Caco-2 (cell line): ENCODE measurements at regions not wholly inside any gene's neighbourhood (a gene's known extent, or its start where the extent isn't known, plus 50 kb on each side); places are given as distances from the start of the nearest gene placed in this dataset.

Experiments used
- BruUV-seq: library from RNA; stranded (reverse); fragments of 400-500 nt; replicated peaks from 2 replicates; lab custom pipeline; 2021; lab: Mats Ljungman, UMichigan
- CTCF ChIA-PET: fragments of 300-600 bp; sonication (Branson Sonifier 250); formaldehyde crosslinking; loops from one replicate; lab custom pipeline; 2022; ENCODE audit warnings: antibody characterized with exemption; lab: Charles Lee
- POLR2A ChIA-PET: fragments of 300-600 bp; sonication (Branson Sonifier 250); formaldehyde crosslinking; loops from one replicate; lab custom pipeline; 2022; ENCODE audit warnings: antibody characterized with exemption; lab: Charles Lee
- DNase-seq, 2 experiments: peaks; one replicate each; pipeline versions ENCODE4 v3.0.0 to v3.0.0-alpha.2; 2020 to 2022
- H3K27me3 ChIP-seq: replicated peaks from 2 replicates; pipeline ENCODE4 v1.6.0; 2011; ENCODE audit warnings: low read length; ENCODE audit not compliant: control insufficient read depth, insufficient read depth
- H3K36me3 ChIP-seq: 2 replicates; pipeline ENCODE4 v1.5.1; 2011; ENCODE audit warnings: low read length; ENCODE audit not compliant: control insufficient read depth, insufficient read depth
- H3K4me1 ChIP-seq: fragments of 250-450 bp; sonication (Bioruptor Pico); 2 replicates; pipeline ENCODE4 v1.5.1; 2020; ENCODE audit warnings: mild to moderate bottlenecking
- H3K4me3 ChIP-seq: 2 replicates; pipeline ENCODE4 v1.5.1; 2011; ENCODE audit warnings: low read depth, mild to moderate bottlenecking, control low read depth, low read length
- H3K9me3 ChIP-seq: fragments of 250-450 bp; sonication (Bioruptor Pico); 2 replicates; pipeline ENCODE4 v1.5.1; 2020; ENCODE audit warnings: mild to moderate bottlenecking, moderate library complexity
- H3K27ac Mint-ChIP-seq: one replicate; pipeline ENCODE4 v1.8.0; 2022; ENCODE audit warnings: mixed read lengths; ENCODE audit not compliant: unreplicated experiment
- H3K27me3 Mint-ChIP-seq: one replicate; pipeline ENCODE4 v1.8.0; 2022; ENCODE audit warnings: mixed read lengths; ENCODE audit not compliant: insufficient read depth, unreplicated experiment
- H3K36me3 Mint-ChIP-seq: one replicate; pipeline ENCODE4 v1.8.0; 2022; ENCODE audit warnings: mild to moderate bottlenecking, mixed read lengths; ENCODE audit not compliant: insufficient read depth, unreplicated experiment
- H3K4me1 Mint-ChIP-seq: one replicate; pipeline ENCODE4 v1.8.0; 2022; ENCODE audit warnings: low read depth, mixed read lengths; ENCODE audit not compliant: unreplicated experiment
- H3K4me3 Mint-ChIP-seq: one replicate; pipeline ENCODE4 v1.8.0; 2022; ENCODE audit warnings: mild to moderate bottlenecking, moderate library complexity, mixed read lengths; ENCODE audit not compliant: unreplicated experiment
- H3K9me3 Mint-ChIP-seq: one replicate; pipeline ENCODE4 v1.8.0; 2022; ENCODE audit warnings: mixed read lengths; ENCODE audit not compliant: unreplicated experiment
- intact Hi-C: fragments of 100-400 bp; cut with micrococcal nuclease; formaldehyde crosslinking; loops from one replicate; pipeline ENCODE4 v1.10.0; 2022; ENCODE audit not compliant: unreplicated experiment
- TF ChIP-seq, protein P1 (sequence below), 2 experiments: fragments of 200-600 bp in 1 of 2; IDR thresholded peaks; 1 replicate in 1 of 2; 2 replicates in 1 of 2; pipeline versions ENCODE4 v1.5.1 to v1.8.0; 2011 to 2022; ENCODE audit warnings: antibody characterized with exemption in 1 of 2, control low read depth in 1 of 2, inconsistent platforms in 1 of 2, low read depth in 1 of 2, low read length in 1 of 2, mild to moderate bottlenecking in 1 of 2, moderate library complexity in 1 of 2; ENCODE audit not compliant: insufficient read depth in 1 of 2, severe bottlenecking in 1 of 2, unreplicated experiment in 1 of 2

DNA sequence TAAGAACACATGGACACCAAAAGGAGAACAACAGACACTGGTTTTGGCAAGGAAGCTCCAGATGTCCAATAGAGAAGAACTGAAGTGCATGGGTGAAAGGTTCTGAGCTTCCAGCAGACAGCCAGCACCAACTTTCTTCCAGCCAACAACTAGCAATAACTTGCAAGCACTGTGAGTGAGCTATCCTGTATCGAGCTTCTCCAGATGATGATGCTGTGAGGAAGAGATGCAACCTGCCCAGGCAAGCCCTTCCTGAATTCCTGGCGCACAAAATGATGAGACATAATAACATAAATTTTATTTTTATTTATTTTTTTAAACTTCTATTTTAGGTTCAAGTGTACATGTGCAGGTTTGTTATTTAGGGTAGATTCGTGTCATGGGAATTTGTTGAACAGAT is 692.1 kb downstream of the DNAJB9 start:
- H3K4me3 Mint-ChIP-seq: no peak overlapping the region
- Histone ChIP-seq H3K9me3 (no peaks in the 10 kb centered on the region), H3K4me3 (no peak overlapping the region), H3K27me3 (no peaks in the 10 kb centered on the region), H3K4me1 (no peaks in the 10 kb centered on the region), H3K36me3 (no peaks in the 10 kb centered on the region)
- H3K4me1 Mint-ChIP-seq: no peaks in the 10 kb centered on the region
- BruUV-seq: no TSS peak
- H3K27ac Mint-ChIP-seq: no peak overlapping the region
- H3K9me3 Mint-ChIP-seq: no peaks in the 10 kb centered on the region
- no peaks in the 10 kb centered on the region for H3K36me3 Mint-ChIP-seq
- ChIA-PET POLR2A (no interaction called here), CTCF (no interaction called here)
- intact Hi-C loops: no loop called here
- TF ChIP-seq, protein P1, sequence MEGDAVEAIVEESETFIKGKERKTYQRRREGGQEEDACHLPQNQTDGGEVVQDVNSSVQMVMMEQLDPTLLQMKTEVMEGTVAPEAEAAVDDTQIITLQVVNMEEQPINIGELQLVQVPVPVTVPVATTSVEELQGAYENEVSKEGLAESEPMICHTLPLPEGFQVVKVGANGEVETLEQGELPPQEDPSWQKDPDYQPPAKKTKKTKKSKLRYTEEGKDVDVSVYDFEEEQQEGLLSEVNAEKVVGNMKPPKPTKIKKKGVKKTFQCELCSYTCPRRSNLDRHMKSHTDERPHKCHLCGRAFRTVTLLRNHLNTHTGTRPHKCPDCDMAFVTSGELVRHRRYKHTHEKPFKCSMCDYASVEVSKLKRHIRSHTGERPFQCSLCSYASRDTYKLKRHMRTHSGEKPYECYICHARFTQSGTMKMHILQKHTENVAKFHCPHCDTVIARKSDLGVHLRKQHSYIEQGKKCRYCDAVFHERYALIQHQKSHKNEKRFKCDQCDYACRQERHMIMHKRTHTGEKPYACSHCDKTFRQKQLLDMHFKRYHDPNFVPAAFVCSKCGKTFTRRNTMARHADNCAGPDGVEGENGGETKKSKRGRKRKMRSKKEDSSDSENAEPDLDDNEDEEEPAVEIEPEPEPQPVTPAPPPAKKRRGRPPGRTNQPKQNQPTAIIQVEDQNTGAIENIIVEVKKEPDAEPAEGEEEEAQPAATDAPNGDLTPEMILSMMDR (IDR thresholded peaks at IDR 0.05; ENCODE audit: insufficient read depth in 1 of 2, low read depth in 1 of 2, low read length in 1 of 2, severe bottlenecking in 1 of 2, unreplicated experiment in 1 of 2): no peak
- no peaks in the 10 kb centered on the region for H3K27me3 Mint-ChIP-seq
- DNase-seq: no peak

GRCh38 chr7:109266610-109267009 is 696.9 kb downstream of the DNAJB9 start:
- ChIA-PET POLR2A (no interaction called here), CTCF (no interaction called here)
- H3K9me3 Mint-ChIP-seq: peaks cover 13% of the 10 kb centered on the region
- H3K4me3 ChIP-seq: no peak overlapping the region
- H3K4me3 Mint-ChIP-seq: no peak overlapping the region
- H3K27me3 ChIP-seq: no peaks in the 10 kb centered on the region
- H3K27me3 Mint-ChIP-seq: no peaks in the 10 kb centered on the region
- H3K36me3 ChIP-seq: no peaks in the 10 kb centered on the region
- DNase-seq: no peak
- H3K36me3 Mint-ChIP-seq: no peaks in the 10 kb centered on the region
- H3K9me3 ChIP-seq: no peaks in the 10 kb centered on the region
- no peaks in the 10 kb centered on the region for H3K4me1 ChIP-seq
- BruUV-seq: no TSS peak
- no peaks in the 10 kb centered on the region for H3K4me1 Mint-ChIP-seq
- TF ChIP-seq, protein P1 (IDR thresholded peaks at IDR 0.05; ENCODE audit: insufficient read depth in 1 of 2, low read depth in 1 of 2, low read length in 1 of 2, severe bottlenecking in 1 of 2, unreplicated experiment in 1 of 2): no peak
- H3K27ac Mint-ChIP-seq: no peak overlapping the region
- intact Hi-C loops: no loop called here

DNA sequence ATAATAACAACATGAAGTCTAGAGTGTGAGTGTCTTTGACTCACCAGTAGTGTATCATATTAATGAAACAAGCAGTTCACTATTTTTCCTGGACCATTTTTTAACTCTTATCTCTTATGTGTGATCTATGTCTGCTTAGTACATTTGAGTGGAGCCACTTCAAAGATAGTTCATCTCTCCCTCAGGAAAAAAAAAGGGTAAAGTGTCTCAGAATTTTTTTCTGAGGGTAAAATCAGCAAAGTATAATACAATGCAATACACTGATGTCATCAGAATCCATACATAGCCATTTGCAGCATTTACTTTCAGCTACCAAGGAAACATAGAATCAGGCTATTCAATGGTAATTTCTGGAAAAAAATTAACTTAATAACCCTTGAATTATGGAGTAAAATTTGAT is 706.7 kb downstream of the DNAJB9 start:
- H3K9me3 Mint-ChIP-seq: no peaks in the 10 kb centered on the region
- H3K4me1 Mint-ChIP-seq: no peaks in the 10 kb centered on the region
- H3K27me3 Mint-ChIP-seq: no peaks in the 10 kb centered on the region
- no peak for DNase-seq
- intact Hi-C loops: no loop called here
- ChIA-PET CTCF (no interaction called here), POLR2A (no interaction called here)
- no peak overlapping the region for H3K27ac Mint-ChIP-seq
- BruUV-seq: no TSS peak
- Histone ChIP-seq H3K4me3 (no peak overlapping the region), H3K4me1 (no peaks in the 10 kb centered on the region), H3K36me3 (no peaks in the 10 kb centered on the region), H3K27me3 (no peaks in the 10 kb centered on the region), H3K9me3 (no peaks in the 10 kb centered on the region)
- TF ChIP-seq, protein P1 (IDR thresholded peaks at IDR 0.05; ENCODE audit: insufficient read depth in 1 of 2, low read depth in 1 of 2, low read length in 1 of 2, severe bottlenecking in 1 of 2, unreplicated experiment in 1 of 2): no peak
- H3K36me3 Mint-ChIP-seq: no peaks in the 10 kb centered on the region
- no peak overlapping the region for H3K4me3 Mint-ChIP-seq
